GM19023 (cell line): ENCODE measurements at regions not wholly inside any gene's neighbourhood (a gene's known extent, or its start where the extent isn't known, plus 50 kb on each side); places are given as distances from the start of the nearest gene placed in this dataset.

Experiments used
- ATAC-seq: cut with Tn5 transposase; IDR thresholded peaks from one replicate; pipeline ENCODE4 v1.9.1; 2021; ENCODE audit warnings: mild to moderate bottlenecking, moderate library complexity; ENCODE audit not compliant: unreplicated experiment

GRCh38 chr11:128367573-128367972, 219.8 kb downstream of the ETS1 start:
- ATAC-seq = no peak

- no peak for ATAC-seq
Measured at GRCh38 chr11:128365044-128365443, 222.3 kb downstream of the ETS1 start.

GRCh38 chr11:128361451-128362020, 225.8 kb downstream of the ETS1 start:
- ATAC-seq = no peak

DNA sequence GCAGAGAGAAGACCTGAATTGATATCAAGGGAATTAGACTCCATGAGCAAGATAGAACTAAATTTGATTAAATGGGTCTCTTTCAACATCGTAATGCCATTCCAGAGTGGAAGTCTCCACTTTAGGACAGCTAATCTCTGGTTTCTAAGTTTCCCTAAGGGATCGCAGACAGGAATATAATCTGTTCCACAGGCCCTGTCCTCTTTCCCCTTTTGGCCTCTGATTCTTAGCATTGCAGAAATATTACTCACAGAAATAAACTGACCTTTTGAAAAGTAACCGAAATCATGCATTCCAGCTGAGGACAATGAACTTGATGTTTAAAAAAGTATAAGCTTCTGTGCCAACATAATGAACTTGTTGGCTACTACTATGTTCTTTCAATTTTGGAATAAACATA, 227.8 kb downstream of the ETS1 start:
- no peak for ATAC-seq

- ATAC-seq = no peak
Measured at GRCh38 chr11:128357073-128357472, 230.3 kb downstream of the ETS1 start.

DNA sequence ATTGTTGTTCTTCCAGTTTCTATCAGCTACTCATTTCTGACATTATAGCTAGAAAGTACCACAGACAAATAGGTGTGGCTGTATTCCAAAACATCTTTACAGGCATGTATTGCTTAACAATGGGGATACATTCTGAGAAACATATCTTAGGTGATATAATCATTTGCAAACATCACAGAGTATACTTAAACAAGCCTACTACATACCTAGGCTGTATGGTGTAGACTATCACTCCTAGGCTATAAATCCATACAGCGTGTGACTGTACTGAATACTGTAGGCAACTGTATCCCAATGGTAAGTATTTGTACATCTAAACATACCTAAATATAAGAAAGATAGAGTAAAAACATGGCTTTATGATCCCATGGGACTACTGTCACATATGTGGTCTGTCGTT, 231.8 kb downstream of the ETS1 start:
- ATAC-seq = no peak

DNA sequence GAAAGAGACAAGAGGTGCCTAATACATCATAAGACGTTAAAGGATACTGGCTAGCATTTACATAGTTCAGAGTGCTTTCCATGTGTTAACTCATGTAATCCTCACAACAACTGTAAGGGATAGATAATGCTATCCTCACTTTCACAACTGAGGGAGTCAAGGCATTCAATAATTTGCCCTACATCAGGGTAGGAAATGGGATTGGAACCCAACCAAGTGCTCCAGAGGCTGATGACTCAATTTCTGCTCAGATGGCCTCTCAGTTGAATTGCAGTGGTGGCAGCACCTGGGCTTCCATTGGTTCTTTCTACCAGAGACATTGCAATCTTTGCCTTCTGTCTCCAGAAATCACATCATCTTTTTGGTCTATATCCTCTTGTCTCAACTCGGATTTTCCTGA, 232.9 kb downstream of the ETS1 start:
- no peak for ATAC-seq

- no peak for ATAC-seq
Measured at GRCh38 chr11:128351168-128351567, 236.2 kb downstream of the ETS1 start.

DNA sequence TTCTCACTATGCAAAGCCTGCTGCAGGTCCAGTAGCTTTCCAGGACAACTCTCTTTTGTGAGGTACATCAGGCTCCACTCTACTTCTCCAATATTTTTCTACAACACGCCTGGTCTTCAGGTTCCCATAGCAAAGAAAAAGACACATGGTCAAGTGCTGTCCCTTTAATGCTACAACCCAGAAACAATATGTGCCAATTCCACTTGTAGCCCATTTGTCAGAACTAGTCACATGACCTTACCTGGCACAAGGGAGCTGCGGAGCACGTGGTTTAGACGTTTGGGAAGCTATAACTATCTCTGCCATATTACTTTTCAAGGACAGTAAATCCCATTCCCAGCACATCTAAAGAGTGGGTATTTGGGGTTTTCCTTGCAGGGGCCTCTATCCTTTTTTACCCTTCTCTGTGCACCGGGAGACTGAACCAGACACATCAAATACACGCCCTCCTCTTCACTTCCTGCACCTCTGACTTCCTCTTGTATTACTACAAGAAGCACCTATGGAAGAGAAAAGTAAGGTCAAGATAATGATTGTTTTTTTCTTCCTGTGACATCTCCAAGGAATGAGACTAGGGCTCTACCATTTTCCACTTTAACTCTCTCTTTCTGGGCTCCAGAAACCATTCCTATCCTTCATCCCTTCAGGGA, 237.6 kb downstream of the ETS1 start:
- ATAC-seq = no peak

DNA sequence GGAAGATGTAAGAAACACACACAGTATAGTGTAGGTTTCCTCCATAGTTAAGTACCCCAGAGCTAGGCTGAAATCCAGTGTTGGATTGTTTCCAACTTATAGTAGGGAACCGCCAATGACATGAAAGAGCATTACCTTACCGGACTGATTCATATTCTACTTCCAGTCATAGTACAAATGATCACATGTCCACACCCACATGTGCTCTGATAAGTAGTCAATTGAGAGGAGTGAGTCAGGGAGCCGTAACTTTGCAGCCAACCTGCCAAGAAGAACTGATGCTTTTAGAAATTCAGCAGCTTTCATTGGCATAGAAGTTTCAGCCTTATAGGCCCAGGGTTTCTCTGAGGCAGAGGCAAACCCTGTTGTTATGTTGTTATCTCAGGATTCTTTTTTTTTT, 240.6 kb downstream of the ETS1 start:
- no peak for ATAC-seq

GRCh38 chr11:128345316-128345715, 242.0 kb downstream of the ETS1 start:
- ATAC-seq = no peak

DNA sequence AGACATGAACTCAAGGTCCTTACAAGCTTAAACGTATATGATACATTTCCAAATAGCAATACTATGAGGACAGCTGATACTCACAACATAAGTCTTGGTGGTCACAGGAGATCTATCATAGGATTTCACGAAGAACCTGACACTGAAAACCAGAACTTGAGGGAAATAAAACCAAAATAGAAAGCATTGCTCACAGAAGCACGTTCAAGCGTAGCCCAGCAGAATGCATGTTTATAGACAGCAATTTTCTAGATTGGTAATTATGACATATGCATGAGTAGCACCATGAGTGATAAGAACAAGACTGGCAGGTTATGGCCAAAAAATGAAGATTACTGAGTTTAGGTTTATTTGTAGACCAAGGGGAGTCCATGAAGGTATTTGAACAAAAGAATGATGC, 243.5 kb downstream of the ETS1 start:
- ATAC-seq = no peak

DNA sequence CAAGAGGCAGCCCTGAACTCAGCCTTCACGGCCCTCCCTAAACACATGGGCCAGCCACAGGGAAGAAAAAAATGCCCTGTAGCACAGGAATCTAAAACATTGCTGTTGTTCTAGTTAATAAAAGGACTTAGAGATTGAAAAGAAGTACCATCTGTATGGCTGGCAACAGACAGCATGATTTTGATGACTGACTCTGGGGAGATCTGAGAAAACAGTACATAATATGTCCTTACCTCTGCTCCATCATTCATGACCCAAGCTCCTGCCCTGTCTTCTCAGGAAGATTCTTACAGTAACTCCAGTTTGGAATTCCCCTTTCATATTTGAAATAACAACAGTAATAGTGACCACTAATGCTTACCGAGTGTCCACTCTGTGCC, 244.2 kb downstream of the ETS1 start:
- ATAC-seq = no peak

DNA sequence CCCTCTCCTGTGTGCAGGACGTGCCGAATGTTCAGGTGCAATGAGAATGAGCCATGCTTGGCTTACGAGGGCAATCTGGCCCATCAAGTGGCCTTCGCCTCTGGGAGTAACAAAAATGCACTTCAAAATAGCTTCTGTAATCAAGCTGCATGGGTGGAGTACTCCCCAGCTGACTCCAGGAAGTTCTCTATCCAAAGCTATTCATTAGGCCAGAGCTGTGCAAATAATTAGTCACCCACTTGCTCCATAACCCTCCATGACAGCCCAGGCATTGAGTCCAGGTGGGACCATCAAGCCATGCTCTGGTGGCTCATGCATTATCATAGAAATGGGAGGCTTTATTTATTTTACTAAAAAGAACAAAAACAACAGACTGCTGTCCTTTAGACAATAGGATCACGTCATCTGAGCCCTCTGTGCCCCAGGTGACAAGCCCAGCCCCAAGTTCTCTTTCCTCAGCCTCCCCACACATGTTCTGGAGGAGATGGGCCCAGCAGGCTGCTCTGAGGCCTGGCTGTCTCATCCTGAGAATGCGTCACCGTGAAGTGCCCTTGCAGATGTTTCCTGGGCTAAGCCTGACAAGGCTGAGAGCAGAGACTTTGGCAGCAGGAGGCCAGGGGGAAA, 244.7 kb downstream of the ETS1 start:
- no peak for ATAC-seq

DNA sequence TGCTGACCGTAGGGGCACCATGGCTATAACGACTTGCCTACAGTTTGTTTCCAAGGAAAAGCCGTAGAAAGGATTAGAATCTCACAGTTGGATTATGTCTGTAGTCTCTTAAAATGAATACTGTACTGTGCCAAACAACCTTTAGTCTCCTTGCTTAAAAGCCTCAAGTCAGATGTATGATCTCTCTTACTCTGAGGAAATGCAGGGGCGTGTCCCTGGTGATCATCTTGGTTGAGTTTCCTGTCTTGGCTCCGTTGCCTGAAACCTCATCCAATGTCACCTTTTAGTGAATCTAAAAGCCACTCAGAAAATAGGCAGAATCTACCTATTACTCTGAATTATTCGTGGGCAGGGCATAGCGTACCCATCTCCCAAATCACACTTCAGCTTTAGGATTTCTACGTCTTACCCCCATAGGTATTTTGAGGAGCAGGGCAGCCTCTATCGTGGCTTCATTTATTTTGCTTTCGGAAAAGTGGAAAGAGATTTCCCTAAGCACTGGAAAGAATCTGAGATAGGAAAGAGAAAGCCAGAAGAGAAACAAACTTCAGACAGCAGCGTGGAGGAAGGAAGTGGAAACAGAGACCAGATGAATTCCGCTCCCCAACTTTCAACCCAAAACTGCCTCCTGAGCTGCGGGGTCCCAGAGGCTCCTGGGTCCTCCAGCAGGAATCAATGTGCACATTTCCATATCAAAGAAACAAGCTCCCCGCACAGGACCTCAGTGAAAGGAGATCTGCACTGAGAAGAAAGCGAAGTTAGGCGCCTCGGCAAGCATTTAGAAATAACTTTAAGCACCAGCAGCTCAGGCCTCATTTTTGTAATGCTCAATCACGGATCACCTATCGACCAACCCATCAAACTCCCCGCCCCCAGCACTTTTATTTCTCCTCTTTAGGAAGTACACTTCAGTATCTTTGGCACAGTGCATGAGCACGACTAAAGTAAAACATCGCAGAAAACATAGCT, 245.8 kb downstream of the ETS1 start:
- ATAC-seq = no peak

GRCh38 chr11:128339792-128340191, 247.6 kb downstream of the ETS1 start:
- ATAC-seq = no peak

GRCh38 chr11:128338811-128339210, 248.5 kb downstream of the ETS1 start:
- no peak for ATAC-seq

DNA sequence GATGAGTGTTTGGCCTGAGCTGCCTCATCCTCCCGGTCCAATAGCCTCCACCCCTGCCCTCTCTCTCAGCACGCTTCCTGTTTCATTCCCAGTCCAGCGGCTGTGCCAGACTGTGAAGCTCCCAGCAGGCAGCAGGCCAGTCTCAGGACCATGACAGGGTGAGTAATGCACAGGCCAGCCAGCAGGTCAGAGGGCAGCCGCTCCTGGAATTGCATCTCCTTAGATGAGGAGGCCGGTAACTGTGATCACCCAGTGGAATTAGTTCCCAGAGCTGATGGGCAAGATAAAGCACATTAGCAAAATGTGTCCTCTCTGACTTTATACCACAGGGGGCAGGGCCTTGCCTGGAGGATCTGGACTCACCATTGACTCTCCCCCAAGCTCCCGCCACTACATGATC, 251.2 kb downstream of the ETS1 start:
- no peak for ATAC-seq

DNA sequence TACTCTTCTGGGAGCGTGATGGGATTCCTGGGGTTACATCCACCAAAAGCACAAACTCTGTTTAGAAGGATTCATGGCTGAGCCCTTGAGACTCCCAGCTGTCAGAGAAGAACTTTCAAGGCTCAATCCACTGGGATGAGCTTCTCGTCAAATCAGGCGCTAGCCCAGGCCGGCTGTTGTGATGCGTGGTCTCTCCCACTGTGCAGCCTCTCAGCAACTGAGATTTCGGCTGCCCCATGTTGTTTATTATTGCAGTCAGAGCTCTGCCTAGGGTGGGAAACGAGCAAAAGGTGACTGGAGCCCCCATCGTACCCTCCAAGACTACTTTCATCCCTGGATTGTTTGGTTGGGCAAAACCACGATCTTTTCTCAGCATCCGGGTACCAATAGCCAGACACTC, 251.6 kb downstream of the ETS1 start:
- ATAC-seq = no peak

DNA sequence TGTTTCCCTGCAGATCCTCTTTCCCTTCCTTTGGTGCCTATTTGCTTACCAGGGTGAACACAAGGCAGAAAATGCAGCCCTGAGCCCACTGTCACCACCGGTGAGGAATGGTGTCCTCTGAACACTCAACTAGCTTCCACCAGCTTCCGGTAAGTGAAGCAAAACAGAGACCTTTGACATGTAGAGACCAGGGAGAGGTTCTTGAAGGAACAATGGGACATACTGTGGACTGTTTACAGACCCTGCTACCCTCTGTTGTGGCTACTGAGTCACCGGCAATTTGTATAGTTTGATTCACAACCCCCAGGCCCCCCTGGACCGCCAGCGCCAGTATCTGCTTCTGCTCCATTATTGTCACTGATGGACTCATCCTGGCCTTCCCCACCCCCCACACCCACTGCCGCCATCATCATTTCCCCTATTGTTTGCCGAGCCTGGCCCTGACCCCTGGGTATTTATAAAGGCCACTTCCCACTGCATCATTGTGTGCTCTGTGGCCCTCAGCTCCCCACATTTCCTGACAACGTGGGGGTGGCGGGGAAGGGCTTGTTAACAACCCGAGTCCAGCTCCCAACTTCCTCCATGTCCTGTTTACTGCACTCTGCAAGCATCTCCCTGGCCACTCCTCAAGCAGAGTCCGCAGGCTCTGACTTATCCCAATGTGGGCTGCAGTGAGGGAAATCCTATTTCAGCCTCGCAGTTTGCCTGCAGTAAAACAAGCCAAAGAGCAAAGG, 252.9 kb downstream of the ETS1 start:
- no peak for ATAC-seq

DNA sequence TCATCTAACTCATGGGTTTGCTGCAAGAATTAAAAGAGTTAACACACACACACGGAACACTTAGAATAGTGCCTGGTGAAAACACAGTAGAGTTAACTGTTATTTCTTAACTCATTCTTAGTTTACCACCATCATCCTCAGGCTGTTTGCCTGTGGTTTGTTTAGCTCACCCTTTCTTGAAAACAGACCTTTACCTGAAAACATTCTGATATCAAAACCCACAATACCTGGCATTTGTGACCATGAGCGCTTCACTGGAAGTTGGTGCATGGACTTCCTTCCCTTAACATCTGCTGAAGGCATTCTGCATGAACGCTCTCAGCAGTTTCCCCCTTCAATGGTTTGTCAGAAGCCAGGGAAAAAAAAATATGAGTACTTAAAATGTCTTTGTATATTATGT, 256.0 kb downstream of the ETS1 start:
- no peak for ATAC-seq
